Esophagus (tissue), 2 donors: ENCODE measurements at regions not wholly inside any gene's neighbourhood (a gene's known extent, or its start where the extent isn't known, plus 50 kb on each side); places are given as distances from the start of the nearest gene placed in this dataset.

Source experiments
- H3K27ac ChIP-seq, 2 donors: one replicate each; pipeline ENCODE4 v1.5.1; 2013; ENCODE audit warnings: low read depth in 2 of 2, mild to moderate bottlenecking in 2 of 2, inconsistent platforms in 1 of 2, low read length in 1 of 2, moderate library complexity in 1 of 2
- H3K27me3 ChIP-seq, 2 donors: one replicate each; pipeline ENCODE4 v1.6.1; 2013; ENCODE audit warnings: low read length in 2 of 2, control low read depth in 1 of 2, mild to moderate bottlenecking in 1 of 2; ENCODE audit not compliant: insufficient read depth in 2 of 2, control insufficient read depth in 1 of 2
- H3K36me3 ChIP-seq, 2 donors: one replicate each; pipeline ENCODE4 v1.6.1; 2013; ENCODE audit warnings: low read length in 1 of 2; ENCODE audit not compliant: control insufficient read depth in 2 of 2, insufficient read depth in 2 of 2
- H3K4me1 ChIP-seq, 2 donors: one replicate each; pipeline ENCODE4 v1.6.1; 2013; ENCODE audit warnings: low read length in 1 of 2; ENCODE audit not compliant: control insufficient read depth in 2 of 2, insufficient read depth in 2 of 2
- H3K4me3 ChIP-seq, 2 donors: one replicate each; pipeline ENCODE4 v1.5.1; 2013; ENCODE audit warnings: low read length in 2 of 2, mild to moderate bottlenecking in 2 of 2, low read depth in 1 of 2, moderate library complexity in 1 of 2
- H3K9me3 ChIP-seq, 2 donors: one replicate each; pipeline ENCODE4 v1.6.1; 2013; ENCODE audit warnings: mild to moderate bottlenecking in 2 of 2, low read depth in 1 of 2, low read length in 1 of 2, moderate library complexity in 1 of 2; ENCODE audit not compliant: control insufficient read depth in 2 of 2, insufficient read depth in 1 of 2
- WGBS, 2 donors: extraction: QIAGEN DNeasy Blood & Tissue Kit; methylation state at CpG; one replicate each; pipeline ENCODE4 v1.1.7; 2013; 5-methylcytosine and 5-hydroxymethylcytosine counted together
- donor health status: healthy with polysubstance abuse.
- donor health status: Bipolar disorder and iron deficiency.

GRCh38 chr16:79298476-79298875 lies 302.1 kb downstream of the MAF start:
- 94 to 95% methylated on average over 7 of the region's 7 CpGs for WGBS, 2 donors
- H3K27me3 ChIP-seq: no peaks in the 10 kb centered on the region
- peaks cover 0 to 2% of the 10 kb centered on the region in 2 donors for H3K4me1 ChIP-seq
- no peaks in the 10 kb centered on the region for H3K36me3 ChIP-seq
- H3K9me3 ChIP-seq: no peaks in the 10 kb centered on the region
- H3K27ac ChIP-seq: peak overlapping the region in 1 of 2 donors; percentile 59
- no peak overlapping the region for H3K4me3 ChIP-seq

GRCh38 chr16:79297805-79298204 lies 302.7 kb downstream of the MAF start:
- WGBS, 2 donors: 63 to 67% methylated on average over 4 of the region's 4 CpGs
- Histone ChIP-seq H3K4me1 (peaks cover 0 to 2% of the 10 kb centered on the region in 2 donors), H3K9me3 (no peaks in the 10 kb centered on the region), H3K36me3 (no peaks in the 10 kb centered on the region), H3K27ac (peak overlapping the region in 1 of 2 donors; percentile 67), H3K4me3 (no peak overlapping the region), H3K27me3 (no peaks in the 10 kb centered on the region)

DNA sequence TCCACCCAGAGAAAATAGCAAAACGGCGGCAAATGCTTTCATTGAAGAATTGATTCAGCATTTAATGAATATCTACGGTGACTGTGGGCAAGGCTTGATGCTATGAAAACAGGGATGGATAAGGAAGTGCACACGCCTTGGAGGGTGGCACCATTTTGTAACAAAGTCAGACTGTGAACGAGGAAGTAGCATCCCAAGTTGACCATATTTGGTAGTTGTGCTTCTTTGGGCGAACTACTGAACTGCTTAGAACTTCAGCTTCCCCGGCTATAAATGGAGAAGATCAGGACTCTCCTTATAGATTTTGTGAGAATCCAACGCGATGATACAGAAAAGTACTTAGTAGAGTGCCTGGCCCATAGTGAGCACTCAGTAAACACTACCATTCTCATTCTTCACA lies 303.2 kb downstream of the MAF start:
- H3K9me3 ChIP-seq: no peaks in the 10 kb centered on the region
- no peak overlapping the region for H3K4me3 ChIP-seq
- peaks cover 0 to 2% of the 10 kb centered on the region in 2 donors for H3K4me1 ChIP-seq
- H3K27ac ChIP-seq: peak overlapping the region in 1 of 2 donors; percentile 67
- no peaks in the 10 kb centered on the region for H3K27me3 ChIP-seq
- no peaks in the 10 kb centered on the region for H3K36me3 ChIP-seq
- WGBS, 2 donors: 86 to 88% methylated on average over 9 of the region's 9 CpGs

- Histone ChIP-seq H3K27ac (no peak overlapping the region), H3K4me1 (peaks cover 0 to 2% of the 10 kb centered on the region in 2 donors), H3K27me3 (no peaks in the 10 kb centered on the region), H3K36me3 (no peaks in the 10 kb centered on the region), H3K9me3 (no peaks in the 10 kb centered on the region), H3K4me3 (no peak overlapping the region)
- 80 to 82% methylated on average over 4 of the region's 4 CpGs for WGBS, 2 donors
Observed at GRCh38 chr16:79296491-79296890, 304.0 kb downstream of the MAF start.

DNA sequence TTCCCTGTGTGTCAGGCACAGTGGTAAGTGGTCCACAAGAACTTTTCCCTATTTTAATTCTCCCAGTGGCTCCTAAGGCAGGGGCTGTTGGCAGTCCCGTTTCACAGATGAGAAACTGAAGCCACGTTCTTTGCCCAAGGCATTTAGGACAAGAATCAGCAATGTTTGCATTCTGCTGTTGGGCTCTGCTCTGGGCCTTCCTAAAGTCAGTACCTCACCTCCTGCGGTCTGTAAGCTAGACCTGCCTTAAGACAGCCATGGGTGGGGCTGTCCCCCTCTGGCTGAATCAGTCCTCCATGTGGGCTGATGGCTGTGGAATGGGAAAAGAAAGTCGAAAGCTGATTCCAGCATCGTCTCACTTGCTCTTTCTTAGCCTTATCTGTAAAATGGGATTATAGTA lies 304.8 kb downstream of the MAF start:
- H3K27me3 ChIP-seq: no peaks in the 10 kb centered on the region
- no peaks in the 10 kb centered on the region for H3K36me3 ChIP-seq
- no peaks in the 10 kb centered on the region for H3K9me3 ChIP-seq
- H3K27ac ChIP-seq: peak overlapping the region in 1 of 2 donors; percentile 6
- H3K4me3 ChIP-seq: no peak overlapping the region
- peaks cover 0 to 4% of the 10 kb centered on the region in 2 donors for H3K4me1 ChIP-seq
- 71 to 79% methylated on average over 5 of the region's 5 CpGs for WGBS, 2 donors

- 72 to 83% methylated on average over 8 of the region's 8 CpGs for WGBS, 2 donors
- Histone ChIP-seq H3K27me3 (no peaks in the 10 kb centered on the region), H3K9me3 (no peaks in the 10 kb centered on the region), H3K4me3 (no peak overlapping the region), H3K36me3 (no peaks in the 10 kb centered on the region), H3K4me1 (peaks cover 0 to 4% of the 10 kb centered on the region in 2 donors), H3K27ac (no peak overlapping the region)
Observed at GRCh38 chr16:79295162-79295561, 305.4 kb downstream of the MAF start.

- WGBS, 2 donors: 48 to 71% methylated on average over 2 of the region's 2 CpGs
- H3K9me3 ChIP-seq: no peaks in the 10 kb centered on the region
- H3K27ac ChIP-seq: no peak overlapping the region
Observed at GRCh38 chr16:79294568-79294967, 306.0 kb downstream of the MAF start.

GRCh38 chr16:79293836-79294460 lies 306.6 kb downstream of the MAF start:
- H3K27ac ChIP-seq: no peak overlapping the region
- H3K4me1 ChIP-seq: peaks cover 0 to 3% of the 10 kb centered on the region in 2 donors
- 79 to 81% methylated on average over 4 of the region's 4 CpGs for WGBS, 2 donors
- no peaks in the 10 kb centered on the region for H3K9me3 ChIP-seq
- no peak overlapping the region for H3K4me3 ChIP-seq
- H3K36me3 ChIP-seq: no peaks in the 10 kb centered on the region
- H3K27me3 ChIP-seq: no peaks in the 10 kb centered on the region

More at GRCh38 chr16:79294568-79294967, 306.0 kb downstream of the MAF start:
- H3K4me1 ChIP-seq: peaks cover 0 to 4% of the 10 kb centered on the region in 2 donors
- no peaks in the 10 kb centered on the region for H3K27me3 ChIP-seq
- H3K4me3 ChIP-seq: no peak overlapping the region
- no peaks in the 10 kb centered on the region for H3K36me3 ChIP-seq

DNA sequence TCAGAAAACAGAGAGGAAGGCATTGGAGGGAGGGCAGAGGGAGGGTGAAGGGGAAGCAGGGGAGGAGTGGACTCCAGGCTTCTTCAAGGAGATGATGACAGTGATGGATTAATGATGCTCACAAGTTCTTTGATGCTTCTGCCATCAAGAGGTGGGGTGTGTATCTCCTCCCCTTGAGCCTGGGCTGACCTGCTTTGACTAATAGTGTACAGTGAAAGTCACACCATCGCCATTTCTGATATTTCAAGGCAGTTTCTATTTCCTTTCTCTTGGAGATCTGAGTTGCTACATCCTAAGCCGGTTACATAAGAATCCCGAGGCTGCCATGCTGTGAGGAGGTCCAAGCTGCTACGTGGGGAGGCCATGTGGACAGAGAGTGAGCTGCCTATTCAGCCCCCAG lies 312.5 kb downstream of the MAF start:
- Histone ChIP-seq H3K27ac (no peak overlapping the region), H3K36me3 (no peaks in the 10 kb centered on the region), H3K9me3 (no peaks in the 10 kb centered on the region), H3K4me3 (no peak overlapping the region), H3K27me3 (no peaks in the 10 kb centered on the region), H3K4me1 (peaks cover 2 to 5% of the 10 kb centered on the region in 2 donors)
- 80 to 81% methylated on average over 4 of the region's 4 CpGs for WGBS, 2 donors

GRCh38 chr16:79287424-79287917 lies 313.1 kb downstream of the MAF start:
- no peak overlapping the region for H3K27ac ChIP-seq
- 24 to 36% methylated on average over 5 of the region's 5 CpGs for WGBS, 2 donors
- no peaks in the 10 kb centered on the region for H3K9me3 ChIP-seq
- H3K4me1 ChIP-seq: peaks cover 2 to 5% of the 10 kb centered on the region in 2 donors
- no peaks in the 10 kb centered on the region for H3K36me3 ChIP-seq
- no peaks in the 10 kb centered on the region for H3K27me3 ChIP-seq
- H3K4me3 ChIP-seq: peak overlapping the region in 1 of 2 donors; percentile 4
